ENCODE measurements at regions not wholly inside any gene's neighbourhood (a gene's known extent, or its start where the extent isn't known, plus 50 kb on each side); places are given as distances from the start of the nearest gene placed in this dataset.

- TF ChIP-seq EZH2phosphoT487 (IDR thresholded peaks at IDR 0.05; ENCODE audit: low read length) (no peak), CTCF (IDR thresholded peaks at IDR 0.05; ENCODE audit: low read length) (no peak), EZH2 (optimal IDR thresholded peaks at IDR 0.05; ENCODE audit: low read depth, low read length) (no peak)
Measured at GRCh38 chr12:19978193-19978592, 390.1 kb upstream of the PDE3A start.
